Thyroid gland (tissue), 4 donors: ENCODE measurements at regions not wholly inside any gene's neighbourhood (a gene's known extent, or its start where the extent isn't known, plus 50 kb on each side); places are given as distances from the start of the nearest gene placed in this dataset.

Experiments
- DNase-seq, 2 donors: peaks; one replicate each; pipeline ENCODE4 v3.0.0-alpha.2; 2019
- H3K27ac ChIP-seq, 3 donors: fragments of 200-600 bp; sonication (generic); 1 replicate in 2 of 3; 2 replicates in 1 of 3; pipeline ENCODE4 v1.5.1; 2016 to 2019; ENCODE audit warnings: mild to moderate bottlenecking in 1 of 3, moderate library complexity in 1 of 3
- H3K27me3 ChIP-seq: fragments of 200-600 bp; sonication (generic); one replicate; pipeline ENCODE4 v1.5.1; 2019
- H3K36me3 ChIP-seq, 2 donors: fragments of 200-600 bp; sonication (generic); one replicate each; pipeline ENCODE4 v1.5.1; 2016 to 2019
- H3K4me1 ChIP-seq, 2 donors: fragments of 200-600 bp; sonication (generic); one replicate each; pipeline ENCODE4 v1.5.1; 2017 to 2019
- H3K4me3 ChIP-seq, 3 donors: fragments of 200-600 bp; sonication (generic); replicated peaks in 1 of 3; 1 replicate in 2 of 3; 2 replicates in 1 of 3; pipeline ENCODE4 v1.5.1; 2016; ENCODE audit warnings: mild to moderate bottlenecking in 1 of 3
- H3K9me3 ChIP-seq: fragments of 200-600 bp; sonication (generic); one replicate; pipeline ENCODE4 v1.5.1; 2017
- CTCF ChIP-seq, 6 experiments: fragments of 200-600 bp in 3 of 6; fragments of 450-650 bp in 3 of 6; sonication (generic) in 3 of 6; IDR thresholded peaks; one replicate each; pipeline ENCODE4 v1.5.1; 2016 to 2019; ENCODE audit warnings: antibody characterized with exemption in 6 of 6, mild to moderate bottlenecking in 2 of 6, inconsistent platforms in 1 of 6, moderate library complexity in 1 of 6
- POLR2A ChIP-seq, 2 donors: fragments of 450-650 bp; IDR thresholded peaks; one replicate each; pipeline ENCODE4 v1.6.1; 2017; ENCODE audit warnings: antibody characterized with exemption in 2 of 2, mild to moderate bottlenecking in 2 of 2, moderate library complexity in 1 of 2
- WGBS, 2 donors: methylation state at CpG; one replicate each; pipeline ENCODE4 v1.1.5; 2017; 5-methylcytosine and 5-hydroxymethylcytosine counted together
- intact Hi-C: fragments of 100-400 bp; cut with DNase I; formaldehyde crosslinking; loops from one replicate; pipeline ENCODE4 v1.15.1; 2023

GRCh38 chr9:87075537-87075936 lies 128.2 kb upstream of the GAS1 start:
- Histone ChIP-seq H3K4me1 (no peaks in the 10 kb centered on the region), H3K36me3 (no peaks in the 10 kb centered on the region), H3K4me3 (no peak overlapping the region), H3K27me3 (no peaks in the 10 kb centered on the region), H3K9me3 (no peaks in the 10 kb centered on the region), H3K27ac (no peak overlapping the region)
- intact Hi-C loops = loop anchor here (5.0 kb wide), 1 partner anchor 458 kb away; no protein-coding TSS in a partner anchor
- WGBS, 2 donors = 94 to 98% methylated on average over 3 of the region's 3 CpGs
- DNase-seq = no peak
- no peak for TF ChIP-seq CTCF (IDR thresholded peaks at IDR 0.05)
- TF ChIP-seq POLR2A (IDR thresholded peaks at IDR 0.05) = no peak

GRCh38 chr9:87076825-87077224 lies 129.5 kb upstream of the GAS1 start:
- H3K27me3 ChIP-seq = no peaks in the 10 kb centered on the region
- no peak overlapping the region for H3K27ac ChIP-seq
- H3K9me3 ChIP-seq = no peaks in the 10 kb centered on the region
- no peak overlapping the region for H3K4me3 ChIP-seq
- intact Hi-C loops = loop anchor here (5.0 kb wide), 1 partner anchor 460 kb away; no protein-coding TSS in a partner anchor
- 77 to 86% methylated on average over 2 of the region's 2 CpGs for WGBS, 2 donors
- no peak for DNase-seq
- H3K36me3 ChIP-seq = no peaks in the 10 kb centered on the region
- TF ChIP-seq POLR2A (IDR thresholded peaks at IDR 0.05) = no peak
- no peak for TF ChIP-seq CTCF (IDR thresholded peaks at IDR 0.05)
- no peaks in the 10 kb centered on the region for H3K4me1 ChIP-seq

- no peaks in the 10 kb centered on the region for H3K4me1 ChIP-seq
- no peaks in the 10 kb centered on the region for H3K36me3 ChIP-seq
- 87 to 91% methylated on average over 3 of the region's 3 CpGs for WGBS, 2 donors
- intact Hi-C loops = loop anchor here (5.0 kb wide), 1 partner anchor 461 kb away; no protein-coding TSS in a partner anchor
- no peak overlapping the region for H3K27ac ChIP-seq
- H3K4me3 ChIP-seq = no peak overlapping the region
- no peaks in the 10 kb centered on the region for H3K27me3 ChIP-seq
- H3K9me3 ChIP-seq = no peaks in the 10 kb centered on the region
- no peak for DNase-seq
- no peak for TF ChIP-seq CTCF (IDR thresholded peaks at IDR 0.05)
- TF ChIP-seq POLR2A (IDR thresholded peaks at IDR 0.05) = no peak
Observed at GRCh38 chr9:87077986-87078385, 130.7 kb upstream of the GAS1 start.

- Histone ChIP-seq H3K9me3 (no peaks in the 10 kb centered on the region), H3K36me3 (no peaks in the 10 kb centered on the region), H3K27me3 (no peaks in the 10 kb centered on the region), H3K4me3 (no peak overlapping the region), H3K4me1 (no peaks in the 10 kb centered on the region), H3K27ac (no peak overlapping the region)
- 70 to 73% methylated on average over 7 of the region's 7 CpGs for WGBS, 2 donors
- TF ChIP-seq POLR2A (IDR thresholded peaks at IDR 0.05) (no peak), CTCF (IDR thresholded peaks at IDR 0.05) (no peak)
- intact Hi-C loops = no loop called here
- DNase-seq = no peak
Observed at GRCh38 chr9:87080512-87081264, 133.4 kb upstream of the GAS1 start.

- Histone ChIP-seq H3K9me3 (no peaks in the 10 kb centered on the region), H3K4me1 (no peaks in the 10 kb centered on the region), H3K36me3 (no peaks in the 10 kb centered on the region), H3K27me3 (no peaks in the 10 kb centered on the region), H3K27ac (no peak overlapping the region), H3K4me3 (no peak overlapping the region)
- intact Hi-C loops = no loop called here
- no peak for DNase-seq
- 52 to 71% methylated on average over 2 of the region's 2 CpGs for WGBS, 2 donors
- TF ChIP-seq POLR2A (IDR thresholded peaks at IDR 0.05) = no peak
- TF ChIP-seq CTCF (IDR thresholded peaks at IDR 0.05) = no peak
Observed at GRCh38 chr9:87081503-87081902, 134.2 kb upstream of the GAS1 start.
